Hindlimb muscle (tissue), 1 donor: ENCODE measurements at regions not wholly inside any gene's neighbourhood (a gene's known extent, or its start where the extent isn't known, plus 50 kb on each side); places are given as distances from the start of the nearest gene placed in this dataset.

Source experiments
- DNase-seq: peaks from one replicate; pipeline ENCODE4 v3.0.0-alpha.2; 2013

DNA sequence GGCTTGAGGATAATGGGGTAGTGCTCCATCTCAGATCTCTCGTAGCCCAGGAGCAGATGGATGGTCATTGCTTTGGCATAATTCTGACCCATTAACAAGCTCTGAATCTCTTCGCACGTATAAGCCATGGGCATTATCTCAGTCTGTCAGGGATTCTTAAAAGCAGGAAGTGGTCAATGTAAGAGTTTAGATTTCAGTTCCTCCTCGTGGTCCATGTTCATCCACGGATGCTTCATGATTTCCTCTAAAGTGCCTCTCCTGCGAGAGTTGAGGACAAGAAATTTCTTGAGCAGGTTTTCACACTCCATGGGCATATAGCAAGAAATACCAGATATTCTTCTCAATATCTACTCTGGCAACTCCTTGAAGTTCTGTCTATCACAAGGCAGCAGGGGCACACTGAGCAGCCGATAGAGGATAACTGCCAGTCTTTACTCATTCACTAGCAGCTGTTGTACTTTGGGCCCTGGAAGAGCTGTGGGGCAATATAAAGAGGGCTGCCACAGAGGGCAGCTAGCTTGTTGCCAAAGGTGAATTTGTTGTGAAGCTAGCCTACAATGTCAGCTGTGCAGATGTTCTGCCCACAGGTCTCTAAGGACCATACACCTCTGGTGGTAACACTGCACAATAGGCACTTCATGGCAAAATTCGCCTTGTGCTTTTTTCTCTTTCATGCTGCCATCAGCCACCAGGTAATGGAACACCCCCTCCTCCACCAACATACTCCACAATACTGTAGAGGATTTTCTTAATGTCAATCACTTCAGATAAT is 52.0 kb upstream of the WDR17 start:
- no peak for DNase-seq

DNA sequence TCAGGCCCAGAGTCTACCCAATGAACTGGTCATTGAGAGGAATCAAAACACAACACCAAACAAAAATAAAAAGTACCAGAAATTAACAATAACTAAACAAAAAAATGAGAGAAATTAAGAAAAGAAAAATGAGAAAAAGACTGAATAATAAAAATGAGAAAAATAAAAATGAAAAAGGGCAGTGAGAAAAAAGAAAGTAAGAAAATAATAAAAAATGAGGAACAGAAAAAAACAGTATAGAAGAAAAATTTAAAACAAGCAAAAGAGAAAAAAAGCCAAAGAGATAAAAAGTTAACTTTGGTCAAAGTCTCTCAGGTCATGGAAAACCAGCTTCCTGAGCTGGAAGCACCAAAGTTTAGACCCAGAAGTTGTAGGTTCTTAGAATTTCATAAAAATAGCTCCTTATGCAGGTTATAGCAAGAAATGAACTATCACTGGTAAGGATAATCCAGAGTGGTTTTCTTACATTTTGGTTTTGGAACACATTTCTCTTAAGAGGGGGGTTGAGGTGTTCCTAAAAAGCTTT is 51.0 kb upstream of the WDR17 start:
- DNase-seq: no peak
